B cell (primary cell): ENCODE measurements at regions not wholly inside any gene's neighbourhood (a gene's known extent, or its start where the extent isn't known, plus 50 kb on each side); places are given as distances from the start of the nearest gene placed in this dataset.

Source experiments
- ATAC-seq: fragments of 200-7000 bp; cut with Tn5 transposase; one replicate; pipeline ENCODE4 v1.10.0; 2021; ENCODE audit warnings: low read depth, mild to moderate bottlenecking, moderate number of reproducible peaks, moderate library complexity
- CTCF ChIA-PET: fragments of 350-600 bp; sonication (Branson Sonifier 250); formaldehyde crosslinking; loops from one replicate; lab custom pipeline; 2021; ENCODE audit warnings: antibody characterized with exemption, inconsistent platforms; lab: Charles Lee
- POLR2A ChIA-PET: fragments of 350-600 bp; sonication (Branson Sonifier 250); formaldehyde crosslinking; loops from one replicate; lab custom pipeline; 2021; ENCODE audit warnings: antibody characterized with exemption; lab: Charles Lee
- DNase-seq: peaks from one replicate; pipeline ENCODE4 v3.0.0; 2013
- H2AFZ ChIP-seq: 2 replicates; pipeline ENCODE4 v1.6.1; 2012; ENCODE audit warnings: mild to moderate bottlenecking, low read depth, low read length; ENCODE audit not compliant: insufficient read depth, poor library complexity, severe bottlenecking
- H3K27ac ChIP-seq, 2 donors: 1 replicate in 1 of 2; 2 replicates in 1 of 2; pipeline ENCODE4 v1.5.1; 2012 to 2013; ENCODE audit warnings: low read length in 2 of 2, mild to moderate bottlenecking in 2 of 2, moderate library complexity in 1 of 2
- H3K27me3 ChIP-seq, 4 experiments: fragments of 200-600 bp in 1 of 4; sonication (generic) in 1 of 4; replicated peaks in 1 of 4; 1 replicate in 2 of 4; 2 replicates in 2 of 4; pipeline versions ENCODE4 v1.6.1 to v1.7.0; 2013 to 2016; ENCODE audit warnings: low read length in 3 of 4, mild to moderate bottlenecking in 2 of 4, mixed read lengths in 1 of 4, moderate library complexity in 1 of 4; ENCODE audit not compliant: insufficient read depth in 4 of 4, control insufficient read depth in 3 of 4; ENCODE audit errors: control extremely low read depth in 1 of 4
- H3K36me3 ChIP-seq, 2 experiments: replicated peaks in 1 of 2; 1 replicate in 1 of 2; 2 replicates in 1 of 2; pipeline versions ENCODE4 v1.6.1 to v1.7.1; 2013; ENCODE audit warnings: low read length in 1 of 2; ENCODE audit not compliant: insufficient read depth in 2 of 2, control insufficient read depth in 1 of 2; ENCODE audit errors: control extremely low read depth in 1 of 2, extremely low read depth in 1 of 2
- H3K4me1 ChIP-seq, 2 donors: fragments of 200-600 bp in 1 of 2; sonication (generic) in 1 of 2; 1 replicate in 1 of 2; 2 replicates in 1 of 2; pipeline versions ENCODE4 v1.5.1 to v1.6.1; 2013 to 2017; ENCODE audit warnings: low read length in 2 of 2; ENCODE audit not compliant: control insufficient read depth in 2 of 2, insufficient read depth in 2 of 2
- H3K4me2 ChIP-seq: replicated peaks from 2 replicates; pipeline ENCODE3; 2012; ENCODE audit warnings: mild to moderate bottlenecking, low read depth, low read length; ENCODE audit not compliant: poor library complexity, severe bottlenecking
- H3K4me3 ChIP-seq, 5 experiments: fragments of 200-600 bp in 1 of 5; sonication (generic) in 1 of 5; 1 replicate in 3 of 5; 2 replicates in 2 of 5; pipeline versions ENCODE4 v1.5.1 to v1.7.0; 2011 to 2016; ENCODE audit warnings: low read length in 4 of 5, mild to moderate bottlenecking in 4 of 5, low read depth in 2 of 5, control low read depth in 1 of 5, moderate library complexity in 1 of 5; ENCODE audit not compliant: insufficient read depth in 1 of 5; ENCODE audit errors: control extremely low read depth in 1 of 5, extremely low read depth in 1 of 5
- H3K79me2 ChIP-seq: fragments of 200-600 bp; sonication (generic); one replicate; pipeline ENCODE4 v1.6.0; 2016; ENCODE audit warnings: low read length; ENCODE audit not compliant: control insufficient read depth, insufficient read depth
- H3K9ac ChIP-seq: fragments of 200-600 bp; sonication (generic); 2 replicates; pipeline ENCODE4 v1.6.1; 2017; ENCODE audit warnings: mild to moderate bottlenecking, low read length, moderate library complexity
- H3K9me3 ChIP-seq, 3 donors: one replicate each; pipeline versions ENCODE4 v1.6.1 to v1.7.1; 2013; ENCODE audit warnings: low read length in 2 of 3; ENCODE audit not compliant: control insufficient read depth in 2 of 3, insufficient read depth in 1 of 3; ENCODE audit errors: control extremely low read depth in 1 of 3
- H4K20me1 ChIP-seq: 2 replicates; pipeline ENCODE4 v1.6.0; 2012; ENCODE audit warnings: mild to moderate bottlenecking, low read length; ENCODE audit not compliant: insufficient read depth, control insufficient read depth, poor library complexity, severe bottlenecking
- H3K27ac Mint-ChIP-seq: one replicate; pipeline ENCODE4 v1.8.0; 2021; ENCODE audit warnings: mixed read lengths
- H3K27me3 Mint-ChIP-seq: one replicate; pipeline ENCODE4 v1.8.0; 2021; ENCODE audit warnings: mixed read lengths
- H3K4me1 Mint-ChIP-seq: one replicate; pipeline ENCODE4 v1.8.0; 2021; ENCODE audit warnings: mixed read lengths
- H3K4me3 Mint-ChIP-seq: one replicate; pipeline ENCODE4 v1.8.0; 2021; ENCODE audit warnings: mixed read lengths
- H3K9me3 Mint-ChIP-seq: one replicate; pipeline ENCODE4 v1.8.0; 2022; ENCODE audit warnings: mixed read lengths; ENCODE audit not compliant: insufficient read depth
- CTCF ChIP-seq: fragments of 200-600 bp; IDR thresholded peaks from one replicate; pipeline ENCODE4 v1.8.0; 2022; ENCODE audit warnings: antibody characterized with exemption, mild to moderate bottlenecking
- EZH2 ChIP-seq: IDR thresholded peaks from 2 replicates; pipeline ENCODE4 v1.6.1; 2012; ENCODE audit warnings: borderline replicate concordance, low read depth, mild to moderate bottlenecking, moderate library complexity, low read length; ENCODE audit not compliant: insufficient read depth, poor library complexity, severe bottlenecking
- WGBS: methylation state at CpG from one replicate; pipeline ENCODE4 v1.1.5; 2013; ENCODE audit warnings: missing lambda C conversion rate; ENCODE audit not compliant: insufficient coverage; 5-methylcytosine and 5-hydroxymethylcytosine counted together
- intact Hi-C: fragments of 100-400 bp; cut with micrococcal nuclease; formaldehyde crosslinking; loops from one replicate; pipeline ENCODE4 v1.10.0; 2022

GRCh38 chr3:124322966-124323365 lies 331.0 kb upstream of the ROPN1 start:
- Mint-ChIP-seq H3K4me3 (no peak overlapping the region), H3K9me3 (no peaks in the 10 kb centered on the region), H3K4me1 (peaks cover 3% of the 10 kb centered on the region), H3K27ac (no peak overlapping the region), H3K27me3 (no peaks in the 10 kb centered on the region)
- 87% methylated on average over 2 of the region's 4 CpGs for WGBS
- Histone ChIP-seq H3K9ac (no peak overlapping the region), H3K4me3 (no peak overlapping the region), H3K4me2 (no peak overlapping the region), H3K9me3 (no peaks in the 10 kb centered on the region), H3K36me3 (no peaks in the 10 kb centered on the region), H3K27ac (no peak overlapping the region), H2AFZ (no peak overlapping the region), H4K20me1 (no peaks in the 10 kb centered on the region), H3K27me3 (no peaks in the 10 kb centered on the region), H3K79me2 (no peaks in the 10 kb centered on the region), H3K4me1 (no peaks in the 10 kb centered on the region)
- ATAC-seq, result no peak
- DNase-seq, result no peak
- intact Hi-C loops, result no loop called here
- CTCF ChIA-PET, result no interaction called here
- TF ChIP-seq EZH2 (no peak), CTCF (no peak)
- POLR2A ChIA-PET, result no interaction called here

GRCh38 chr3:124325248-124325647 lies 333.3 kb upstream of the ROPN1 start:
- ChIA-PET POLR2A (no interaction called here), CTCF (no interaction called here)
- Histone ChIP-seq H3K27ac (no peak overlapping the region), H2AFZ (no peak overlapping the region), H3K27me3 (no peaks in the 10 kb centered on the region), H3K36me3 (no peaks in the 10 kb centered on the region), H3K9me3 (no peaks in the 10 kb centered on the region), H3K4me1 (no peaks in the 10 kb centered on the region), H4K20me1 (no peaks in the 10 kb centered on the region), H3K79me2 (no peaks in the 10 kb centered on the region), H3K4me2 (no peak overlapping the region), H3K9ac (no peak overlapping the region), H3K4me3 (no peak overlapping the region)
- ATAC-seq (no peak), DNase-seq (no peak)
- TF ChIP-seq EZH2 (no peak), CTCF (no peak)
- 85% methylated on average over 2 of the region's 2 CpGs for WGBS
- intact Hi-C loops, result no loop called here
- Mint-ChIP-seq H3K27ac (no peak overlapping the region), H3K27me3 (peaks cover under 1% of the 10 kb centered on the region), H3K4me3 (no peak overlapping the region), H3K4me1 (no peaks in the 10 kb centered on the region), H3K9me3 (no peaks in the 10 kb centered on the region)
